IMR-90 (cell line): ENCODE measurements at regions not wholly inside any gene's neighbourhood (a gene's known extent, or its start where the extent isn't known, plus 50 kb on each side); places are given as distances from the start of the nearest gene placed in this dataset.
A peak's percentile ranks its signal among the peaks of the same experiment; 100 is the strongest.

ENCODE experiments used
- ATAC-seq: fragments of 200-7000 bp; cut with Tn5 transposase; 2 replicates; pipeline ENCODE4 v1.9.1; 2020; ENCODE audit warnings: low read depth, mild to moderate bottlenecking, moderate library complexity
- BruUV-seq: library from RNA; stranded (reverse); fragments of 400-500 nt; replicated peaks from 2 replicates; lab custom pipeline; 2021; lab: Mats Ljungman, UMichigan
- CTCF ChIA-PET: fragments of 300-600 bp; formaldehyde crosslinking; extraction: SDS; loops from one replicate; lab custom pipeline; 2021; ENCODE audit warnings: antibody characterized with exemption; lab: Yijun Ruan, JAX
- POLR2A ChIA-PET: fragments of 300-600 bp; sonication (Branson Sonifier 250); formaldehyde crosslinking; loops from one replicate; lab custom pipeline; 2022; ENCODE audit warnings: antibody characterized with exemption; ENCODE audit not compliant: unreplicated experiment; lab: Charles Lee
- DNase-seq: peaks from one replicate; pipeline ENCODE4 v3.0.0; 2013
- H2AFZ ChIP-seq: replicated peaks from 2 replicates; pipeline ENCODE3; 2013; ENCODE audit warnings: low read length, mild to moderate bottlenecking; ENCODE audit not compliant: poor library complexity
- H2AK5ac ChIP-seq: 2 replicates; pipeline ENCODE4 v1.6.1; 2013; ENCODE audit warnings: low read depth, low read length, inconsistent platforms
- H2AK9ac ChIP-seq: replicated peaks from 2 replicates; pipeline ENCODE3; 2013; ENCODE audit warnings: mild to moderate bottlenecking, low read depth, low read length, moderate library complexity; ENCODE audit not compliant: poor library complexity
- H2BK120ac ChIP-seq: 2 replicates; pipeline ENCODE4 v1.6.1; 2013; ENCODE audit warnings: low read depth, low read length, inconsistent platforms
- H2BK15ac ChIP-seq: 3 replicates; pipeline ENCODE4 v1.6.1; 2013; ENCODE audit warnings: low read depth, low read length, inconsistent platforms
- H2BK20ac ChIP-seq: 2 replicates; pipeline ENCODE4 v1.6.1; 2013; ENCODE audit warnings: low read depth, mild to moderate bottlenecking, inconsistent platforms, low read length, moderate library complexity
- H2BK5ac ChIP-seq: 2 replicates; pipeline ENCODE4 v1.6.1; 2013; ENCODE audit warnings: mild to moderate bottlenecking, low read depth, low read length, inconsistent platforms; ENCODE audit not compliant: poor library complexity, severe bottlenecking
- H3K14ac ChIP-seq: replicated peaks from 2 replicates; pipeline ENCODE4 v1.6.1; 2013; ENCODE audit warnings: low read depth, low read length, inconsistent platforms
- H3K18ac ChIP-seq: 2 replicates; pipeline ENCODE4 v1.6.1; 2013; ENCODE audit warnings: low read depth, low read length, control low read depth
- H3K23ac ChIP-seq: 2 replicates; pipeline ENCODE4 v1.6.1; 2013; ENCODE audit warnings: low read depth, low read length, inconsistent platforms
- H3K27ac ChIP-seq: 2 replicates; pipeline ENCODE4 v1.5.1; 2013; ENCODE audit warnings: mild to moderate bottlenecking, control low read depth, low read length; ENCODE audit not compliant: insufficient read depth
- H3K27me3 ChIP-seq: 2 replicates; pipeline ENCODE4 v1.6.1; 2013; ENCODE audit warnings: low read length; ENCODE audit not compliant: control insufficient read depth, insufficient read depth
- H3K36me3 ChIP-seq: 2 replicates; pipeline ENCODE4 v1.6.1; 2013; ENCODE audit warnings: low read length, mixed read lengths; ENCODE audit not compliant: control insufficient read depth, insufficient read depth
- H3K4ac ChIP-seq: 2 replicates; pipeline ENCODE4 v1.6.1; 2013; ENCODE audit warnings: low read depth, low read length, inconsistent platforms
- H3K4me1 ChIP-seq: 2 replicates; pipeline ENCODE4 v1.6.1; 2013; ENCODE audit warnings: low read length, mixed read lengths; ENCODE audit not compliant: control insufficient read depth, insufficient read depth
- H3K4me2 ChIP-seq: 2 replicates; pipeline ENCODE4 v1.6.1; 2013; ENCODE audit warnings: low read depth, mild to moderate bottlenecking, control low read depth, low read length, moderate library complexity
- H3K4me3 ChIP-seq: 2 replicates; pipeline ENCODE4 v1.5.1; 2013; ENCODE audit warnings: low read depth, mild to moderate bottlenecking, control low read depth, low read length, moderate library complexity; ENCODE audit not compliant: insufficient read depth
- H3K56ac ChIP-seq: 2 replicates; pipeline ENCODE4 v1.6.1; 2013; ENCODE audit warnings: low read length, inconsistent platforms; ENCODE audit not compliant: insufficient read depth; ENCODE audit errors: extremely low read depth
- H3K79me1 ChIP-seq, 2 experiments: 2 replicates each; pipeline ENCODE4 v1.6.1; 2013; ENCODE audit warnings: low read length in 2 of 2, inconsistent platforms in 1 of 2, low read depth in 1 of 2
- H3K9ac ChIP-seq: 2 replicates; pipeline ENCODE4 v1.6.1; 2013; ENCODE audit warnings: low read depth, low read length, control low read depth
- H3K9me1 ChIP-seq: 2 replicates; pipeline ENCODE4 v1.6.1; 2013; ENCODE audit warnings: low read length, inconsistent platforms; ENCODE audit not compliant: insufficient read depth
- H3K9me3 ChIP-seq: 2 replicates; pipeline ENCODE4 v1.6.1; 2013; ENCODE audit warnings: low read length; ENCODE audit not compliant: control insufficient read depth, insufficient read depth
- H4K20me1 ChIP-seq: 2 replicates; pipeline ENCODE4 v1.6.1; 2013; ENCODE audit warnings: low read length, inconsistent platforms; ENCODE audit not compliant: insufficient read depth
- H4K5ac ChIP-seq: 2 replicates; pipeline ENCODE4 v1.6.1; 2013; ENCODE audit warnings: mild to moderate bottlenecking, low read depth, low read length, control low read depth
- H4K8ac ChIP-seq, 2 experiments: 2 replicates each; pipeline ENCODE4 v1.6.1; 2013; ENCODE audit warnings: low read depth in 2 of 2, low read length in 2 of 2, control low read depth in 1 of 2, inconsistent platforms in 1 of 2
- H4K91ac ChIP-seq: 2 replicates; pipeline ENCODE4 v1.6.1; 2013; ENCODE audit warnings: low read depth, low read length, inconsistent platforms; ENCODE audit not compliant: insufficient read depth
- BHLHE40 ChIP-seq: fragments of 150-350 bp; IDR thresholded peaks from 2 replicates; pipeline ENCODE4 v1.6.1; 2016; ENCODE audit warnings: mild to moderate bottlenecking, low read depth, low read length
- CEBPB ChIP-seq: IDR thresholded peaks from 2 replicates; pipeline ENCODE4 v1.6.1; 2012; ENCODE audit warnings: low read depth, low read length, improper control_type of control experiment
- CHD1 ChIP-seq: IDR thresholded peaks from 2 replicates; pipeline ENCODE4 v1.6.1; 2012; ENCODE audit warnings: low read depth, low read length, improper control_type of control experiment
- FOS ChIP-seq: fragments of 150-350 bp; IDR thresholded peaks from 2 replicates; pipeline ENCODE4 v1.6.1; 2016; ENCODE audit warnings: low read depth, low read length
- MAFK ChIP-seq: IDR thresholded peaks from 2 replicates; pipeline ENCODE4 v1.6.1; 2012; ENCODE audit warnings: low read depth, low read length, improper control_type of control experiment
- MAZ ChIP-seq: IDR thresholded peaks from 2 replicates; pipeline ENCODE4 v1.6.1; 2012; ENCODE audit warnings: low read depth, mild to moderate bottlenecking, low read length, improper control_type of control experiment, moderate library complexity, borderline replicate concordance
- MXI1 ChIP-seq: IDR thresholded peaks from 2 replicates; pipeline ENCODE4 v1.6.1; 2012; ENCODE audit warnings: low read depth, mild to moderate bottlenecking, low read length, moderate library complexity, borderline replicate concordance
- NFE2L2 ChIP-seq: fragments of 150-350 bp; IDR thresholded peaks from 2 replicates; pipeline ENCODE4 v1.6.1; 2016; ENCODE audit warnings: low read depth, mild to moderate bottlenecking, low read length
- POLR2A ChIP-seq: IDR thresholded peaks from 2 replicates; pipeline ENCODE4 v1.6.1; 2012; ENCODE audit warnings: mild to moderate bottlenecking, low read depth, low read length
- RAD21 ChIP-seq: IDR thresholded peaks from 2 replicates; pipeline ENCODE4 v1.6.1; 2012; ENCODE audit warnings: low read length, improper control_type of control experiment
- RCOR1 ChIP-seq: IDR thresholded peaks from 2 replicates; pipeline ENCODE4 v1.6.1; 2012; ENCODE audit warnings: mild to moderate bottlenecking, low read length, improper control_type of control experiment; ENCODE audit not compliant: insufficient replicate concordance
- RFX5 ChIP-seq: IDR thresholded peaks from 2 replicates; pipeline ENCODE4 v1.8.0; 2012; ENCODE audit warnings: low read depth, mild to moderate bottlenecking, low read length, moderate library complexity
- SMC3 ChIP-seq: fragments of 150-350 bp; IDR thresholded peaks from 2 replicates; pipeline ENCODE4 v1.6.1; 2016; ENCODE audit warnings: low read depth, mild to moderate bottlenecking, antibody characterized with exemption, low read length, moderate library complexity
- WGBS, 2 experiments: methylation state at CpG; one replicate each; pipeline versions ENCODE4 v1.1.5 to v1.1.7; 2013; ENCODE audit warnings: missing lambda C conversion rate in 2 of 2; ENCODE audit not compliant: insufficient read length in 1 of 2; ENCODE audit errors: extremely low coverage in 2 of 2; 5-methylcytosine and 5-hydroxymethylcytosine counted together
- dilution Hi-C: fragments of 300-500 bp; cut with HindIII; formaldehyde crosslinking; loops from one replicate; pipeline ENCODE4 v1.14.3; 2018; ENCODE audit warnings: low sequenced_read_pairs; ENCODE audit not compliant: unreplicated experiment
- in situ Hi-C: fragments of 300-500 bp; cut with MboI; formaldehyde crosslinking; loops from 3 replicates; pipeline ENCODE4 v1.14.3; 2019; ENCODE audit warnings: low sequenced_read_pairs, inconsistent platforms, mixed read lengths
- intact Hi-C: fragments of 100-400 bp; cut with micrococcal nuclease; formaldehyde crosslinking; loops from 2 replicates; pipeline ENCODE4 v1.10.0; 2022
- TF ChIP-seq, protein P1 (sequence below): fragments of 150-350 bp; IDR thresholded peaks from 2 replicates; pipeline ENCODE4 v1.6.1; 2017; ENCODE audit warnings: mild to moderate bottlenecking, antibody characterized with exemption, low read length, low read depth
- TF ChIP-seq, protein P2 (sequence below): fragments of 150-350 bp; IDR thresholded peaks from 2 replicates; pipeline ENCODE4 v1.6.1; 2016; ENCODE audit warnings: low read depth, mild to moderate bottlenecking, low read length, moderate library complexity, borderline replicate concordance
- TF ChIP-seq, protein P3 (sequence below): conservative IDR thresholded peaks from 2 replicates; pipeline ENCODE4 v1.5.1; 2012; ENCODE audit warnings: mild to moderate bottlenecking, low read depth, low read length, improper control_type of control experiment

DNA sequence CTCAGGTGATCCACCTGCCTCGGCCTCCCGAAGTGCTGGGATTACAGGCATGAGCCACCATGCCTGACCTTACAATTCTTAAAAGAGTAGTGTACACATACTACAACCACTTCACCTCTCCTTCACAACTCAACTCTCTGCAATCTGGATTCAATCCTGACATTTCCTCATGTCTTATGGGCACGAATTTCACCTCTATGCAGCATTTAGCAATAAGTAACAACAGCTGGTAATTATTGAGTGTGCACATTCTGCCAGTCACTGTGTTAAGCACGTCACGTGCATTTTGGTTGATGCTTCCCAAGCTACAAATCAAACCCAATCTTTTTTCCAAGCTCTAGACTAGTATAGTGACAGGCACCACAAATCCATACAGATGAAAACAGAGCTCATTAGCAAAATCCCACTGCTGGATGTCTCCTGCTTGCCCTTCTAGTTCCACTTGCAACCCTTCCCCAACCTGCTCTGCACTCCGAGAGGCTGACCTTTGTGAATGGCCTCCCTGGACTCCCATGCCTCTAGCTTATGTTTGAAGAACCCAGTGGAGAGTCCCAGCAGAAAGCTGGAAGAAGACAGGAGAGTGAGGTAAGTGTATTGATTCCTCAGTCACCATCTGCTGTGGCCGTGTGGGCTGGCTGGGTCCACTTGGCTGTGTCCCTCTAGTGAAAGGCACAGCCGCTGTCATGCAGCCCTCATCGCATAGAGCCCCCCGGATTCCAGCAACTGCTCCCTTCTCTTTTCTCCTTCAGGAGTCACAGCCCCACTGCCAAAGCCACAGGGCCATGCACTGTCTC, 176.5 kb downstream of the MEX3B start:
- DNase-seq, result no peak
- no peak overlapping the region for H2BK20ac ChIP-seq
- no peak overlapping the region for H3K18ac ChIP-seq
- no TSS peak for BruUV-seq
- in situ Hi-C loops (no loop called here), dilution Hi-C loops (no loop called here), intact Hi-C loops (no loop called here)
- POLR2A ChIA-PET, result no interaction called here
- no peak overlapping the region for H4K5ac ChIP-seq
- CTCF ChIA-PET, result no interaction called here
- no peak overlapping the region for H3K27ac ChIP-seq
- no peak overlapping the region for H2AK5ac ChIP-seq
- WGBS, 2 experiments, result no CpG with 5 or more reads among the region's 10 CpGs
- H2BK15ac ChIP-seq, result no peak overlapping the region
- H4K8ac ChIP-seq, result no peak overlapping the region
- peaks cover 2% of the 10 kb centered on the region for H3K27me3 ChIP-seq
- no peak overlapping the region for H2BK5ac ChIP-seq
- no peak overlapping the region for H3K56ac ChIP-seq
- H3K4me2 ChIP-seq, result no peak overlapping the region
- H2AFZ ChIP-seq, result peak overlapping the region; percentile 48
- H3K4ac ChIP-seq, result no peak overlapping the region
- H2AK9ac ChIP-seq, result no peak overlapping the region
- H3K9me3 ChIP-seq, result no peaks in the 10 kb centered on the region
- TF ChIP-seq, protein P1, sequence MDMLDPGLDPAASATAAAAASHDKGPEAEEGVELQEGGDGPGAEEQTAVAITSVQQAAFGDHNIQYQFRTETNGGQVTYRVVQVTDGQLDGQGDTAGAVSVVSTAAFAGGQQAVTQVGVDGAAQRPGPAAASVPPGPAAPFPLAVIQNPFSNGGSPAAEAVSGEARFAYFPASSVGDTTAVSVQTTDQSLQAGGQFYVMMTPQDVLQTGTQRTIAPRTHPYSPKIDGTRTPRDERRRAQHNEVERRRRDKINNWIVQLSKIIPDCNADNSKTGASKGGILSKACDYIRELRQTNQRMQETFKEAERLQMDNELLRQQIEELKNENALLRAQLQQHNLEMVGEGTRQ, result no peak
- TF ChIP-seq MXI1 (no peak), CEBPB (no peak), SMC3 (no peak), CHD1 (no peak), RCOR1 (no peak), RAD21 (no peak), POLR2A (no peak), FOS (no peak), MAFK (no peak), RFX5 (no peak), BHLHE40 (no peak), NFE2L2 (no peak), MAZ (no peak)
- TF ChIP-seq, protein P2, sequence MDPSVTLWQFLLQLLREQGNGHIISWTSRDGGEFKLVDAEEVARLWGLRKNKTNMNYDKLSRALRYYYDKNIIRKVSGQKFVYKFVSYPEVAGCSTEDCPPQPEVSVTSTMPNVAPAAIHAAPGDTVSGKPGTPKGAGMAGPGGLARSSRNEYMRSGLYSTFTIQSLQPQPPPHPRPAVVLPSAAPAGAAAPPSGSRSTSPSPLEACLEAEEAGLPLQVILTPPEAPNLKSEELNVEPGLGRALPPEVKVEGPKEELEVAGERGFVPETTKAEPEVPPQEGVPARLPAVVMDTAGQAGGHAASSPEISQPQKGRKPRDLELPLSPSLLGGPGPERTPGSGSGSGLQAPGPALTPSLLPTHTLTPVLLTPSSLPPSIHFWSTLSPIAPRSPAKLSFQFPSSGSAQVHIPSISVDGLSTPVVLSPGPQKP, result no peak
- TF ChIP-seq, protein P3, sequence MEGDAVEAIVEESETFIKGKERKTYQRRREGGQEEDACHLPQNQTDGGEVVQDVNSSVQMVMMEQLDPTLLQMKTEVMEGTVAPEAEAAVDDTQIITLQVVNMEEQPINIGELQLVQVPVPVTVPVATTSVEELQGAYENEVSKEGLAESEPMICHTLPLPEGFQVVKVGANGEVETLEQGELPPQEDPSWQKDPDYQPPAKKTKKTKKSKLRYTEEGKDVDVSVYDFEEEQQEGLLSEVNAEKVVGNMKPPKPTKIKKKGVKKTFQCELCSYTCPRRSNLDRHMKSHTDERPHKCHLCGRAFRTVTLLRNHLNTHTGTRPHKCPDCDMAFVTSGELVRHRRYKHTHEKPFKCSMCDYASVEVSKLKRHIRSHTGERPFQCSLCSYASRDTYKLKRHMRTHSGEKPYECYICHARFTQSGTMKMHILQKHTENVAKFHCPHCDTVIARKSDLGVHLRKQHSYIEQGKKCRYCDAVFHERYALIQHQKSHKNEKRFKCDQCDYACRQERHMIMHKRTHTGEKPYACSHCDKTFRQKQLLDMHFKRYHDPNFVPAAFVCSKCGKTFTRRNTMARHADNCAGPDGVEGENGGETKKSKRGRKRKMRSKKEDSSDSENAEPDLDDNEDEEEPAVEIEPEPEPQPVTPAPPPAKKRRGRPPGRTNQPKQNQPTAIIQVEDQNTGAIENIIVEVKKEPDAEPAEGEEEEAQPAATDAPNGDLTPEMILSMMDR, result no peak
- no peak overlapping the region for H3K23ac ChIP-seq
- H3K9me1 ChIP-seq, result no peaks in the 10 kb centered on the region
- no peak overlapping the region for H3K14ac ChIP-seq
- H2BK120ac ChIP-seq, result no peak overlapping the region
- no peaks in the 10 kb centered on the region for H3K79me1 ChIP-seq
- H3K36me3 ChIP-seq, result no peaks in the 10 kb centered on the region
- no peak overlapping the region for H3K4me3 ChIP-seq
- no peak overlapping the region for H3K9ac ChIP-seq
- no peaks in the 10 kb centered on the region for H3K4me1 ChIP-seq
- ATAC-seq, result no peak
- no peaks in the 10 kb centered on the region for H4K20me1 ChIP-seq
- H4K91ac ChIP-seq, result no peak overlapping the region
